Anterior cingulate cortex (tissue), 58 donors: ENCODE measurements at regions not wholly inside any gene's neighbourhood (a gene's known extent, or its start where the extent isn't known, plus 50 kb on each side); places are given as distances from the start of the nearest gene placed in this dataset.

Experiments
- DNase-seq, 58 donors: peaks; one replicate each; lab custom pipeline; 2025; lab: John Stamatoyannopoulos, UW

DNA sequence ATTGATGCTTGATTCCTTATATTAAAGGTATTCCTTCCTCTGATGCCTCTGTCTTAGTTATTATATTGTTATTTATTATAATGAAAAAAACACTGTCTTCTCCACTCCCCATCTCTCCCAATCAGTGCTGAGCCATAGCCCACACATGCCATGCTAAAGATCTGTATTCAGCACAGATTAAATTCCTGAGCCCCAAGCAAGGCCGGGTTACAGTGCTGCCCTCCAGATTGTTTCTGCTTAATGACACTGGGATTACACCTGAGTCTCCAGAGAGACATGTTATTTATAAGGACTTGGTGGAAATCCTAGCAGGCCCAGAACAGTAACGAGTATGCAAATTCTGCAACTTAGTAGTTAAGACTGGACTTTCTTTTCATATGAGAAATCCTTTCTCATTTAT, 305.9 kb upstream of the UMPS start:
- no peak for DNase-seq

DNA sequence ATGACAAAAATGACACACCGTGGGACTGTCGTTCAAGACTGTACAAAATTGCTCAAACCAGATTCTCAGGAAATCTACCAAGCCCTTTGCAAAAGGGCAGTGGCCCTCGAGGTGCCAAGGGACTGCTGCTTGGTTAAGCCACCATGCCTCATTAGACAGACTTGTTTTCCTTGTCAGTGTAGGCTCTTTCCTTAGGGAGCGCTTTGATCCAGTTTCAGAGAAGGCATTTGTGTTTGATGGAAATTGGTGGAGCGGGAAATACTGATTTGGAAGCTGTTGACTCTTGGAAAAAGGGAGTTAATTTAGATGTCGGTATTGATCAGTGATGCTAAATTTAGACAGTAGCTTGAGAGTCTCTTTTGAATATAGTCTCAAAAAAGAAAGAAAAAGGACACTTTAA, 304.3 kb upstream of the UMPS start:
- no peak for DNase-seq

DNA sequence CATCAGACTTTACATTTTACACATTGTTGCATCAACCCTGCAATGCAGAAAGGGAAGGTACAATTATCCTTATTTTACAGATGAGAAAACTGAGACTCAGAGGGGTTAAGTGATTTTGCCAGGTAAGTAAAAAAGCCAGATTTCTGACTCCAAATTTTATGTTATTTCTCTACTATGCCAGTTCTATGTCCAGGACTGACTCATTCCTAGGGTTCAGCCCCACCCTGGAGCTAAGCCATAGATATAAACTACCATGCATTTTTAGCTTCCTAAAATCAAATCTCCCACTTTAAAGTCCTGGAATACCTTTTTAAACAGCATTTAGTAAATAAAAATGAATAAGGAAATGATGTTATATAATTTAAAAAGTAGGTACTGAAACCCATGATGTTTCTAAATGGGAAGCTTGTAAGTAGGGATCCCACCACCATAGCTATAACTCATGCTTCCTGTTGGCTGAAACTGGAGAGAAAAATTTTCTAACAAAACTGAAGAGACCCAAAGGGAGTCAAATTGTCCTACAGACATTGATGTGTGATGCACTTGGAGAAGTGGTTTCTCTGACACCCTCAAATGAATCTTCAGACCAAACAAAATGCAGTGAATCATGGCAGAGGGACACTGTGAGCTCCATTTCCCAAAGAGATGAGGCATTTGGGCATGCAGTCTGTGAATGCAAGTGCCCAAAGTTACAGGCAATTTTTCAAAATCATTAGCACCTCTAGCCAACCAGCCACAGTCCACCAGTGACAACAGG, 301.7 kb upstream of the UMPS start:
- no peak for DNase-seq

DNA sequence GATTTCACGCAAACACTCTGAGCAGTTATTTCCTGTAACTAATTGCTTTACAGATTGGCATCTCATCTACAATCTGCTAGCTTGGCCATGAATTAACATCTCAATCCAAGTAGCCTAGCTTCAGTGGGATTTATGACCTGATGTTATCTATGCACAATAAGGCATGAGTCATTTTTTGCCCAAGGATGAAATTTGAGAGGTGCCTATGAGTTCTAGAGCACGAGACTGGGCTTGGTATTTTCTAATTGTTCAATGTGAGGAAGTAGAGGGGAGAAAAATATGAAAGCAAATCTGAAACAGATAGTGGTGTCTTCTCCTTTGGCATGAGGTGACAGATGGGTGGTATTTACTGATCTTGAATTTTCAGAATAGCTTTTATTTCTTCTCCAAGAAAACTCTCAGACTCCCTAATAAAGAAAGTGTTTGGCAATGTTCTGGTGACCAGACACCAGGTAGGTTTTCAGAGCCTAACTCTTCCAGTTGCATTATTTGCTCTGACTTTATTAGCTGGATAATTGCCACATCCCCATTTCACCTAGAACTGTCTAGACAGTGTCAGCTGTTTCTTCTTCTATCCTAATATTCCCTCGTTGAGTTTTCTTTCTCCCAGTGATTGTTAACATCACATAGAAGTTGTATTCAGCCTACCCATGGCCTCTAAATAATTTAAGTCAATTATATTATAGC, 301.0 kb upstream of the UMPS start:
- DNase-seq = no peak

DNA sequence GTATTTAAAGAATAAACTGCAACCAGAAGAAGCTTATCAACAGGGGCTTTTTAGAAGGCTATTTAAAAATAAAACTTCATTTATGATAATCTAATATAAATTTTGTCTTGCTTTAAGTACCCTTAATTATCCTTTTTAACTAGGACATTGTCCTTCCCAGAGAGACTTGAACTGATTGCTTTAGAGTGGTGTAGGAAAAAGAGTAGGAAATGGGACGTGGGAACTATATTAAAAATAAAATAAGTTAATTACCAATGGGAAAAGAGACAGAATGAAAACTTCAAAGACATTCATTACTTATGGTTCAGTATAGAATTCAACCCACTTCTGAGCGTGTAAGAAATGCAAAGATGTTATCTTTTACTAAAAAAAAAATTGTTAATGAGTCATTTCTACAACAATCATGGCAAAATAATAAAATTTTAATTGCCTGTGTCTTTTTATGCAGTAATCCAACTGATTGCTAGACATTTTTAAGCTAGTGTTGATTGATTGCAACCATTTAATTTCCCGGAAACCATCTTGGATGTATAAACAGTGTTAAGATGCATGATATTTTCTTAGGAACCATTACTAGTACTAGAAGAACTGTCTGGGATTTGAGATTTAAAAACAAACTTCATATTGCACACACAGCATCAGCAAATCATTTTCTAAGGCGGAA, 298.8 kb upstream of the UMPS start:
- DNase-seq = no peak

DNA sequence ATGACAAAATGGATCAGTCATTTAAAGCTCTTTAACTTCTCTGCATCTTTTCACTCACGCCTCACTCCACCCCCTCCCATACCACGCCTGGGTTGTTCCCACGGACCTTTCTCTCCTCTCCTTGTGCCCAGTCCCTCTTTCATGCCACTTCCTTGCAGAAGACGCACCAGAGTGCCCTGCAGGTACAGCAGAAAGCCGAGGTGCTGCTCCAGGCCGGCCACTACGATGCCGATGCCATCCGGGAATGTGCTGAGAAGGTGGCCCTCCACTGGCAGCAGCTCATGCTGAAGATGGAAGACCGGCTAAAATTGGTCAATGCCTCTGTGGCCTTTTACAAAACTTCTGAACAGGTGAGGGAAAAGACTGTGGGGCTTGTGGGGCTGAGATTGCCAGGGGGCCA, 296.1 kb upstream of the UMPS start:
- no peak for DNase-seq

DNA sequence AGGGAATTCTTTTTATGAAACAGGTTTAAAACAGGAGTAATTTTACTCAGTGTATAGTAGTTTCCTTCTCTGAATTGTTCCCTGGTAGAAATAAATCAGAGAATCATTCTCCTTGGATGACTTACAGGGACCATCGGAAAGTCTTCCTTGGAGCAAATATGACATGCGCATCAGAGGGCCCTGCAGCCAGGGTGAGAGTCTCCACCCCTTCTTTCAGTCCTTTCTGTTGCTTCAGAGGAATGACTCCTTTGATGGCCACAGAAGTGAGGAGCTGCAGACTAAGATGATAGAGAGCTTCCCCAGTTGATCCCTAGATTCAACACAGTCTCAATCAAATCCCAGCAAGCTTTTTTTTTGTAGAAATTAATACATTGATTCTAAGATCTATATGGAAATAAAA, 294.8 kb upstream of the UMPS start:
- no peak for DNase-seq

DNA sequence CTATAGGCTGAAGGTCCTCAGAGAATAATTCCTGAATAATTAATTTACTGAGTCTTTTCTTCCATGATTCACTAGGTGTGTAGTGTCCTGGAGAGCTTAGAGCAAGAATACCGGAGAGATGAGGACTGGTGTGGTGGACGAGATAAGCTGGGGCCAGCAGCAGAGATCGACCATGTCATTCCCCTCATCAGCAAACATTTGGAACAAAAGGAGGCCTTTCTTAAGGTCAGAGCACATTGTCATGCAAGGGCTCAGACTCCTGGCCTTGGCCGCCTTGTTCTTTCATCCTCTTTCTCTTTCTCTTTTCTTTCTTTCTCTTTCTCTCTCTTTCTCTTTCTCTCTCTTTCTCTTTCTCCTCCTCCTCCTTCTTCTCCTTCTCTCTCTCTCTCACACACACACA, 291.4 kb upstream of the UMPS start:
- no peak for DNase-seq

DNA sequence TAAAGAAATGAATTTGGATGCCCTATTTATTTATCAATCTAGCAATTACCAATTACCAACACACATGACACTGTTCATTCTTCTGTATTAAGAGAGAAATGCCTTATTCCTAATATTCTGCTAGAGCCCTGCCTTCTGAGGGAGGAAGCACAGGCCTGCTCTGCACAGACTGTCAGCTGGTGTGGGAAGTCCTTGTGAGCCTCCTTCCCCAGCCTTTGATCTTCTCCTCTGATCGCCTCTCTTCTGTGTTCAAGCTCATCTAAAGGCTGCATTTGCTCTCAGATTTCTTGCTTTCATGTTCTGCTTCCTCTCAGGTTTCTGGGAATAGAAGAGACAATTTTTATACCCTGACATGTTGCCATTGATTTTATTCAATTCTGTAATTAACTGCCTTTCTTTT, 290.6 kb upstream of the UMPS start:
- DNase-seq = no peak

DNA sequence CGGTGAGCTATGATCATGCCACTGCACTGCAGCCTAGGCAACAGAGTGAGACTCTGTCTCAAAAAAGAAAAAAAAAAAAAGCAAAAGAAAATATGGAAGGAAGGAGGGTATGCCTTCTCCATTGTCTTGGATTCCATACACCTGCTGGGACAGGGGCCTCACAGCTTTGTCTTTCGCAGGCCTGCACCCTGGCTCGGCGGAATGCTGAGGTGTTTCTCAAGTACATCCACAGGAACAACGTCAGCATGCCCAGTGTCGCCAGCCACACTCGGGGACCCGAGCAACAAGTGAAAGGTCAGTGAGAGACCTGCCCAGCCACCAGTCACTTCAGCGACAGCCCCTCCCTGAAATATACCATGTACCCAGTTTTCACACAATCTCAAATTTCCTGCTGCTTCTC, 288.5 kb upstream of the UMPS start:
- DNase-seq = peak in 1 of 58 donors; percentile 25

DNA sequence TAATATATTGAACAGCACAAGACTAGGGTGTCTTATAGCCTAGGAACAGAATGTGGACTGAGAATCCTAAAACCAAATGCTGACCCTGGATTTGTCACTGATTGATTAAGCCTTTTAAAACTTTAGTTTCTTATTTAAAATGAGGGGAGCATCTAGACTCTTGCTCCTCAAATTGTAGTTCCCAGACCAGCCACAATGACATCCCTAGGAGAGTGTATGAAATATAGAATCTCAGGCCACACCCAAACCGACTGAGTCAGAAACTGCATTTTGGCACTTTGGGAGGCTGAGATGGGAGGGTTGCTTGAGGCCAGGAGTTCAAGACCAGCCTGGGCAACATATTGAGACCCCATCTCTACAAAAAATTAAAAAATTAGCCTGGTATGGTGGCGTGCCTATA, 287.8 kb upstream of the UMPS start:
- DNase-seq = no peak

DNA sequence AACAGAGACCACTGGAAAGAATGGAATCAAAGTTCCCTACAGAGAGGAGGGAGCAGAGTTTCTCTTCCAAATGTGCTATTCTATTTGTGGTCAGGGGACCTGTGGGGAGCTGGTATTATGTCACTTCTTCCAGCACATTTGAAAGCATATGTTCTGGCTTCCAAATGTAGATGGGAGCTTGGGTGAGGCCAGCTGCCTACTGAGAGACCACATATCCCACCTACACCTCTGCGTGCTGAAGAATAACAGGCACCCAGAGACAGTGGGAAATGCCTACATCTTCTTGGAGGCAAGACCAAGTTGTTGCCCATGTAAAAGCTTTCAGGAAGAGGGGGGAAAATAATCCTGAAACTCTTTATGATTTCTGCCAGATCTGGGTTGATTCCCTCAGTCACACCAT, 286.8 kb upstream of the UMPS start:
- DNase-seq = peak in 15 of 58 donors; percentile 4 to 68 (median 40)

DNA sequence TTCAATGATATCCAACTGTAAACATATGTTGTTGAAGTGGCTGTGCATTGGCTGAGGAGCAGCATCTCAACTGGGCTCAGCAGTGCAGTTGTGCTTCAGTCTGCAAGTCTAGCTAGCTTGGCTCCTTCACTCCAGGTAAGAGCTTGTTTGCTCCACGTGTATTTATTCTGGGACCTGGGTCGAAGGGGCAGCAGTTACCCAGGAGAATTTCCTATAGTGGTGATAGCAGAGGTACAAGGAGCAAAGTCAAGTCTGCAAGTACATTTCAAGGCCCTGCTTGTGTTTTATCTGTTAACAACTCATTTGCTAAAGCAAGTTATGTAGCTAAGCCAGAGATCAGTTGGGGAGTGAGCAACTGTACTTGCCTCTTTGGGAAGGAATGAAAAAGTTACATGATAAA, 286.2 kb upstream of the UMPS start:
- no peak for DNase-seq

DNA sequence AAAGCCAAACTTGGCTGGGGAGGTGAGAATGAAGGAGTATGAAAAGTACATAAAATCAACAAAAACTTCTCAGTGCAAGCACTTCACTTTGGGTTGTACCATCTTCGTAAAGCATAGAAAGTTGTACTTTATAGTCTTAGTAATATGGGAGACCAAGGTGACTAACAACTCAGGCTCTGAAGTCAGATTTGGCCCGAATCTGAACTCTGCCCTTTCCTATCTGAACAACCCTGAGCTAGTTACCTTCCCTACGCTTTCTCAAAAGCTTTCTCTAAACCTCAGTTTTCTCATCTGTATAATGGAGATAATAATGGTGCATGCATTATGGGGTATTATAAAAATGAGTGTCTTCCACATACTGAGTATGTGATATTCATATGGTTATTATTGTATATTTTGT, 285.4 kb upstream of the UMPS start:
- DNase-seq = no peak

DNA sequence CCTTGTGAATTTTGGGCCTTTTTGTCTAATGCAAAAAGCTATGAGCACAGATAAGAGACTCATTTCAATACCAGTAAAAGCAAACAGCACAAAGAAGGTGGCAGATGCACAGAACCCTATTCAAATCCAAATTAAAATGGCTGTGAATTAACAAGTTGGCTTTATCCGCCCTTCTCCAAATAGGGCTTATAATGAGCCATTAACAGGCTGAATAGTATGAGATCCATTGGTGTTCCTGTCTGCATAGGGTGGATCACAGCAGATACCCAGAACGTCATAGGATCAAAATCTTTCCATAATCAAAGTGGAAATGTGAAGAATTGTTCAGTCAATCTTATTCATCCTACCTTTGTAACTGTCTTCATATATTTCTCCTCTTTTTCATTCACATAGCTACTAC, 282.4 kb upstream of the UMPS start:
- no peak for DNase-seq

DNA sequence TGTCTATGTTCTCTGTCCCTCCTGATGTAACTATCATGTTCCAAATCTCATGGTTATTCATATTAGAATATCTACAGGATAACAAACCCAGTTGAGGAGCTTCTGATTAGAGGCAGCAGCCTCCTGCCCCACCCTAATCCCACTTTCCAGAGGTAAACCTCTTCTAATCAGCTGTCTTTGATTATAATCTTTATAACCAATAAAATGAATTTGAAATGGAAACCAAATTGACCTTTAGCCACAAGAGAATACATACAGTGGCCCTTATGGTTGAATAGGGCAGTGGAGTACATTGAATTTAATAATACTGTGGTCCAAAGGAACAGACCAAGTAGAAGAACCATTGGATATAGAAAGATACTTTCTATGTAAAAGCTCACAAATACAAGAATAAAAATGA, 281.3 kb upstream of the UMPS start:
- no peak for DNase-seq

DNA sequence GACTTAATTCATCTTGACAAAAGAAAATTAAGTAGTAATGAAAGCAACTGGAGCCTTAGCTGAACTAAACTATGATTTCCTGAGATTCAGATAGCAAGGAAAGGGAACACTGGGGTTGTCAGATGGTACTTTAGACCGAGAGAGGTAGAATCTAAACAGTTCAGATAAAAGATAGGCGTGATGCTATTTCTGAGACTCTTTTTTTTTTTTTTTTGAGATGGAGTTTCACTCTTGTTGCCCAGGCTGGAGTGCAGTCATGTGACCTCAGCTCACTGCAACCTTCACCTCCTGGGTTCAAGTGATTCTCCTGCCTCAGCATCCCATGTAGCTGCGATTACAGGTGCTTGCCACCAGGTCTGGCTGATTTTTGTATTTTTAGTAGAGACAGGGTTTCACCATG, 279.9 kb upstream of the UMPS start:
- DNase-seq = no peak

DNA sequence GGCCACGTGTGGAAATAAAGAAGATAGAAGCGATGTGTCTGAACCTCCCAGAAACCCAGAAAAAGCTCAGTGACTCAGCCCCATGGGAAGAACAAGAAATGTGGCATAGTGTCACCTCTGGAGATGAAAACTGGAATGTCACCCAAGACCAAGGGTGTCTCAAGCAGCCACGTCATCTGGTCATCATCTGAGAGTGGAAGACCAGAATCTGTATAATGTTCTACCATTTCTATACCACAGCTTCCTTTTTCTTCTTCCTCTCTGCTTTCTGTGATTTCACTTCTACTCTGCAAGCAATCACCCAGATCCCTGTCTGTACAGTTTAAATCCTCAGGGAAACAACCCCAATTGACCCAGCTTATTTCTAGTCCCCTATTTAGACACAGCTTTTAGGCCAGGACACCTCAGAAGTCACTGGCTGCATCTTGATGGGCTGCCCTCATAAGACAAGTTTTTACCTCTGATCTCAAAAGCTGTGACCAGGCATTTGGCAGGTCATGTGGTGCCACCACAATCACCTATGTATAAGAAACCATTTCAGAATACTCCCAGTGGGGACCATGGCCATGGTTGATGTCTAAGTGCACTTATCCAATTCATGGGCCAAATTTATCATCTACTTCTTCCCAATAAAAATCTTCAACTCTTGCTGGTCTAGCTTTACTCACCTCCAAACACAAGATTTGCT, 278.5 kb upstream of the UMPS start:
- no peak for DNase-seq

DNA sequence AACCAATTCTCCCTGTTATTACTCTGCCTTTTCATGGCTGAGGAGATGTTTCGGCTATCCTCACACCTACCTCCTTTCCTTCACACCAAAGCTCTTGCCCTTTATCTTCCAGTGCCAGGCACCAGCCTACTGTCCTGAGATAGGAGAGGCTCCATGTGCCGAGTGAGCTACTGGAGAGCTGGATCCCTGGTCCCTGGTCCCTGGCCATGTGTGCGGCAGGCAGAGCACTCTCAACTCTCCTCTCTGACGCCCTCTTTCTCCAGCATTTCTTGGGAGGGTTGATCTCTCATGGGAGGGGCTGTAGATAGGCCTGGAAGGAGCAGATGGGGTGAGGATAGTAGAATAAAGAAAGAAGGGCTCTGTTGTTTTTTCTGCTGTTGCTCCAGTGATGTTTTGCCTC, 277.1 kb upstream of the UMPS start:
- no peak for DNase-seq

DNA sequence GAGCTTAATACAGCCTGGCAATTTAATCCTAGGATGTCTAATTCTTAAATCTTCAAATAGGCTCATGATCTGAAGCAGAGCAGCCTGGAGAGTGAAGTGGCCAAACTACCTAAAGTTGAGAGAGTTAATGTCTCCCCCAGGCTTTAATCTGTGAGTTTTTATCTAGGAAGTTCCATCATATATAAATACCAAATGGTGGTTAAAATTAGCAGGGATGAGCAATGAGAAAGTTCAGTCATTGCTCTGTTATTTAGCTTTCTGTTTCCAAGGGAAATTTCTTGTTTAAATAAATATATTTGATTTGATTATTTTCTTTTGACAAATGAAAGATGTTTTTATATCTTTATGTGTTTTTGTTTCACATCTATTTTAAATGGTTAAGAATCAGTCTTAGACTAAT, 274.4 kb upstream of the UMPS start:
- DNase-seq = no peak

DNA sequence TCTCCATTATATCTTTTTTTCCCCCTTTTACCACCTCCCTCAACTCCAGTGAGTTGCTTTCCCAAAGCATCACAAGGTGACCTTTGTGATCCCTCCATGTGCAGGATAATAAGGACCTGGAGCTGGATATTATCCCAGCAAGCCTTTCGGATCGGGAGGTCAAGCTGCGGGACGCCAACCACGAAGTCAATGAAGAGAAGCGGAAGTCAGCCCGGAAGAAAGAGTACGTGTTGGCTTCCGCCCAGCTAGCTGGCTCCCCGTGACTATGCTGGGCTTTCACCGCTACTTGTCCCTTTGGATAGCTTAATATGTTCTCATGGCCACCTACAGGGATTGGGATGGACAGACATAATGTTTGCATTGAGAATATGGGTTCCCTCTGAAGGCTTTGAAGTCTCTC, 273.7 kb upstream of the UMPS start:
- DNase-seq = no peak
